ENCODE measurements at regions not wholly inside any gene's neighbourhood (a gene's known extent, or its start where the extent isn't known, plus 50 kb on each side); places are given as distances from the start of the nearest gene placed in this dataset.

GRCh38 chr15:35596285-35596684 lies 50.3 kb upstream of the DPH6 start:
- no peak for ATAC-seq
- intact Hi-C loops (cut with micrococcal nuclease; ENCODE audit: unreplicated experiment) = no loop called here
- in situ Hi-C loops (cut with HindIII; ENCODE audit: low pct_unique_long_range_greater_than_20kb, low sequenced_read_pairs) = no loop called here
- H3K9me3 ChIP-seq (ENCODE audit: control insufficient read depth, insufficient read depth, low read depth, low read length) = no peaks in the 10 kb centered on the region
- TF ChIP-seq REST (IDR thresholded peaks at IDR 0.05; ENCODE audit: insufficient read depth in 1 of 2, low read depth in 2 of 2, low read length in 1 of 2) (no peak), POLR2AphosphoS5 (IDR thresholded peaks at IDR 0.05; ENCODE audit: low read depth, low read length) (no peak), SIN3A (IDR thresholded peaks at IDR 0.05; ENCODE audit: borderline replicate concordance, insufficient read depth, low read depth, low read length) (no peak), TCF7L2 (IDR thresholded peaks at IDR 0.05; ENCODE audit: low read depth, low read length) (no peak), CTCF (IDR thresholded peaks at IDR 0.05) (no peak)
- H3K27me3 ChIP-seq (ENCODE audit: control insufficient read depth, insufficient read depth, low read length) = no peaks in the 10 kb centered on the region
- no TSS peak for BruUV-seq (replicated peaks)
- ChIA-PET POLR2A (no interaction called here), CTCF (no interaction called here)
- no peak overlapping the region for H3K27ac ChIP-seq (ENCODE audit: low read length)
- no peaks in the 10 kb centered on the region for H3K4me1 ChIP-seq (ENCODE audit: control insufficient read depth, insufficient read depth, low read length)
- H3K4me3 ChIP-seq (ENCODE audit: low read depth in 2 of 2, low read length in 2 of 2) = no peak overlapping the region
- H3K36me3 ChIP-seq (ENCODE audit: control insufficient read depth, insufficient read depth, low read length) = no peaks in the 10 kb centered on the region
- DNase-seq (ENCODE audit: low read depth, low spot score) = no peak

- intact Hi-C loops (cut with micrococcal nuclease; ENCODE audit: unreplicated experiment) (no loop called here), in situ Hi-C loops (cut with HindIII; ENCODE audit: low pct_unique_long_range_greater_than_20kb, low sequenced_read_pairs) (no loop called here)
- no TSS peak for BruUV-seq (replicated peaks)
- DNase-seq (ENCODE audit: low read depth, low spot score) (no peak), ATAC-seq (no peak)
- H3K9me3 ChIP-seq (ENCODE audit: control insufficient read depth, insufficient read depth, low read depth, low read length) = no peaks in the 10 kb centered on the region
- no peaks in the 10 kb centered on the region for H3K36me3 ChIP-seq (ENCODE audit: control insufficient read depth, insufficient read depth, low read length)
- H3K27me3 ChIP-seq (ENCODE audit: control insufficient read depth, insufficient read depth, low read length) = no peaks in the 10 kb centered on the region
- H3K4me3 ChIP-seq (ENCODE audit: low read depth in 2 of 2, low read length in 2 of 2) = no peak overlapping the region
- no peak for TF ChIP-seq CTCF (IDR thresholded peaks at IDR 0.05)
- no peak for TF ChIP-seq TCF7L2 (IDR thresholded peaks at IDR 0.05; ENCODE audit: low read depth, low read length)
- TF ChIP-seq POLR2AphosphoS5 (IDR thresholded peaks at IDR 0.05; ENCODE audit: low read depth, low read length) = no peak
- no peak for TF ChIP-seq SIN3A (IDR thresholded peaks at IDR 0.05; ENCODE audit: borderline replicate concordance, insufficient read depth, low read depth, low read length)
- TF ChIP-seq REST (IDR thresholded peaks at IDR 0.05; ENCODE audit: insufficient read depth in 1 of 2, low read depth in 2 of 2, low read length in 1 of 2) = no peak
- H3K4me1 ChIP-seq (ENCODE audit: control insufficient read depth, insufficient read depth, low read length) = no peaks in the 10 kb centered on the region
- ChIA-PET CTCF (no interaction called here), POLR2A (no interaction called here)
- no peak overlapping the region for H3K27ac ChIP-seq (ENCODE audit: low read length)
These were observed 56.9 kb upstream of the DPH6 start for GRCh38 chr15:35602836-35603235.

All from Panc1 (cell line).